ENCODE measurements at regions not wholly inside any gene's neighbourhood (a gene's known extent, or its start where the extent isn't known, plus 50 kb on each side); places are given as distances from the start of the nearest gene placed in this dataset.

- intact Hi-C loops (cut with DNase I): no loop called here
Measured at GRCh38 chr5:38758774-38759600, 86.8 kb upstream of the OSMR start.

GRCh38 chr5:38764937-38765391 lies 80.8 kb upstream of the OSMR start:
- intact Hi-C loops (cut with DNase I): no loop called here
- TF ChIP-seq POLR2AphosphoS5 (IDR thresholded peaks at IDR 0.05) (no peak), CTCF (IDR thresholded peaks at IDR 0.05) (no peak), POLR2A (IDR thresholded peaks at IDR 0.05) (no peak)

More at GRCh38 chr5:38758774-38759600, 86.8 kb upstream of the OSMR start:
- Histone ChIP-seq H3K4me1 (replicated peaks) (no peaks in the 10 kb centered on the region), H3K27me3 (replicated peaks; ENCODE audit: insufficient read depth) (no peaks in the 10 kb centered on the region), H3K27ac (no peak overlapping the region), H3K9me3 (no peaks in the 10 kb centered on the region), H3K36me3 (no peaks in the 10 kb centered on the region), H3K4me3 (no peak overlapping the region)
- TF ChIP-seq CTCF (IDR thresholded peaks at IDR 0.05) (no peak), POLR2A (IDR thresholded peaks at IDR 0.05) (no peak), POLR2AphosphoS5 (IDR thresholded peaks at IDR 0.05) (no peak)
- no peak for DNase-seq (ENCODE audit: low spot score)
- 8% methylated on average over 10 of the region's 10 CpGs for WGBS

GRCh38 chr5:38765399-38765861 lies 80.4 kb upstream of the OSMR start:
- intact Hi-C loops (cut with DNase I): no loop called here
- no peak overlapping the region for H3K4me3 ChIP-seq
- 59% methylated on average over 5 of the region's 5 CpGs for WGBS
- no peaks in the 10 kb centered on the region for H3K9me3 ChIP-seq
- no peak for DNase-seq (ENCODE audit: low spot score)
- H3K27ac ChIP-seq: no peak overlapping the region
- H3K27me3 ChIP-seq (replicated peaks; ENCODE audit: insufficient read depth): no peaks in the 10 kb centered on the region
- no peaks in the 10 kb centered on the region for H3K36me3 ChIP-seq
- TF ChIP-seq CTCF (IDR thresholded peaks at IDR 0.05): no peak
- TF ChIP-seq POLR2A (IDR thresholded peaks at IDR 0.05): no peak
- TF ChIP-seq POLR2AphosphoS5 (IDR thresholded peaks at IDR 0.05): no peak
- H3K4me1 ChIP-seq (replicated peaks): no peaks in the 10 kb centered on the region

More at GRCh38 chr5:38764937-38765391, 80.8 kb upstream of the OSMR start:
- no peaks in the 10 kb centered on the region for H3K27me3 ChIP-seq (replicated peaks; ENCODE audit: insufficient read depth)
- H3K36me3 ChIP-seq: no peaks in the 10 kb centered on the region
- no peaks in the 10 kb centered on the region for H3K9me3 ChIP-seq
- no peak overlapping the region for H3K27ac ChIP-seq
- no peaks in the 10 kb centered on the region for H3K4me1 ChIP-seq (replicated peaks)
- DNase-seq (ENCODE audit: low spot score): no peak
- no peak overlapping the region for H3K4me3 ChIP-seq
- 91% methylated on average over 4 of the region's 4 CpGs for WGBS

- Histone ChIP-seq H3K36me3 (no peaks in the 10 kb centered on the region), H3K4me3 (no peak overlapping the region), H3K9me3 (no peaks in the 10 kb centered on the region), H3K4me1 (replicated peaks) (no peaks in the 10 kb centered on the region), H3K27ac (no peak overlapping the region), H3K27me3 (replicated peaks; ENCODE audit: insufficient read depth) (no peaks in the 10 kb centered on the region)
- no peak for DNase-seq (ENCODE audit: low spot score)
- intact Hi-C loops (cut with DNase I): no loop called here
- 78% methylated on average over 2 of the region's 2 CpGs for WGBS
- TF ChIP-seq POLR2AphosphoS5 (IDR thresholded peaks at IDR 0.05): no peak
- TF ChIP-seq CTCF (IDR thresholded peaks at IDR 0.05): no peak
- no peak for TF ChIP-seq POLR2A (IDR thresholded peaks at IDR 0.05)
Measured at GRCh38 chr5:38766151-38766550, 79.7 kb upstream of the OSMR start.
